Lower leg skin (tissue), 3 donors: ENCODE measurements at regions not wholly inside any gene's neighbourhood (a gene's known extent, or its start where the extent isn't known, plus 50 kb on each side); places are given as distances from the start of the nearest gene placed in this dataset.

ENCODE experiments used
- CTCF ChIP-seq, 3 donors: fragments of 450-650 bp; IDR thresholded peaks; one replicate each; pipeline ENCODE4 v1.5.1; 2016; ENCODE audit warnings: antibody characterized with exemption in 3 of 3, mild to moderate bottlenecking in 3 of 3, moderate library complexity in 2 of 3
- POLR2A ChIP-seq, 2 donors: fragments of 450-650 bp; IDR thresholded peaks; one replicate each; pipeline ENCODE4 v1.6.1; 2016 to 2017; ENCODE audit warnings: antibody characterized with exemption in 2 of 2, mild to moderate bottlenecking in 1 of 2, moderate library complexity in 1 of 2

DNA sequence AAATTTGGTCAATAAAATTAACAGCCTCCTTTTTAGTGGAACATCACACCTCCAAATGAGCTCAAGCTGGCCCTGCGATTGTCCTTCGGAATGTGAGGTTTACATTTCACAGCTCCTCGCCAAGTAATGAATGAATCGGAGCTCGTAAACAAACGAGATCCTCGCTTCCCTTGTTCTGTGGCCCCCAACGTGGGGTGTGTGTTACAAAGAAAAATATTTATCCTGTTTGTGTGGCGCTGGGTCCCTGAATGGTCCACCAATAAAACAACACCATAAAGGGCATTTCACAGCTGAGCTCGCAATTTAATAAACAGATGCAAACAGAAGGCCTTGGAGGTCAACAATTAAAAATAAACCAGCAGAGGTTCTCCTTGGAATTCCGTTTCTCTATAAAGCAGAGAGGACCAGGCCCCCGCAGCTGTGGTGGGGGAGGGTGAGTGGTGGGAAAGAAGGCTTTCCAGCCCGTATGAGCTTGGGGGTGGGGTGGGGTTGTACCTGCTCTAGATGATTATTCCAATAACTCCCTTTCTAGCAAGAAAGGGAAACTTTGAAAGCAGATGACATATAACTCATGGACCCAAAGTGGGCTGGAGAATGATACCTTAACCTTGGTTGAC, 393.9 kb upstream of the SALL1 start:
- TF ChIP-seq CTCF (IDR thresholded peaks at IDR 0.05) (no peak), POLR2A (IDR thresholded peaks at IDR 0.05) (no peak)
